ENCODE measurements at regions not wholly inside any gene's neighbourhood (a gene's known extent, or its start where the extent isn't known, plus 50 kb on each side); places are given as distances from the start of the nearest gene placed in this dataset.

DNA sequence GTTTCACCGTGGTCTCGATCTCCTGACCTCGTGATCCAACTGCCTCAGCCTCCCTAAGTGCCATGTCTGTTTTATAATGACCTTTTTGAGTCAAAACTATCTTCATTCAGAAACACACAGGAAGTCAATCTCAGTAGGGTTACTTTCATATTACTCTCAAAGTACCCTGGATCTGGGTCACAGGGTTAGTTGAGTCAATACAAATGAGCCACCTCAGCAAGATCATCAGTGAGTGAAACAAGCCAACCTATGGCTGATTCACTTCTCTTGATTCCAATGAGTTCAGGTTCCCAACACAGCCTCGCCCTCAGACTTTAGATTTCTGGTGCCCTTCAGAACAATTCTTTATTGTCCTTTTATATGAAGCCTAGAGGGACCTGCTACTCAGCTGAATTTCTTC, 76.9 kb downstream of the ZC3H11B start:
- POLR2A ChIA-PET = no interaction called here
- H3K36me3 ChIP-seq (ENCODE audit: control insufficient read depth, insufficient read depth, low read length) = no peaks in the 10 kb centered on the region
- TF ChIP-seq, protein P1, sequence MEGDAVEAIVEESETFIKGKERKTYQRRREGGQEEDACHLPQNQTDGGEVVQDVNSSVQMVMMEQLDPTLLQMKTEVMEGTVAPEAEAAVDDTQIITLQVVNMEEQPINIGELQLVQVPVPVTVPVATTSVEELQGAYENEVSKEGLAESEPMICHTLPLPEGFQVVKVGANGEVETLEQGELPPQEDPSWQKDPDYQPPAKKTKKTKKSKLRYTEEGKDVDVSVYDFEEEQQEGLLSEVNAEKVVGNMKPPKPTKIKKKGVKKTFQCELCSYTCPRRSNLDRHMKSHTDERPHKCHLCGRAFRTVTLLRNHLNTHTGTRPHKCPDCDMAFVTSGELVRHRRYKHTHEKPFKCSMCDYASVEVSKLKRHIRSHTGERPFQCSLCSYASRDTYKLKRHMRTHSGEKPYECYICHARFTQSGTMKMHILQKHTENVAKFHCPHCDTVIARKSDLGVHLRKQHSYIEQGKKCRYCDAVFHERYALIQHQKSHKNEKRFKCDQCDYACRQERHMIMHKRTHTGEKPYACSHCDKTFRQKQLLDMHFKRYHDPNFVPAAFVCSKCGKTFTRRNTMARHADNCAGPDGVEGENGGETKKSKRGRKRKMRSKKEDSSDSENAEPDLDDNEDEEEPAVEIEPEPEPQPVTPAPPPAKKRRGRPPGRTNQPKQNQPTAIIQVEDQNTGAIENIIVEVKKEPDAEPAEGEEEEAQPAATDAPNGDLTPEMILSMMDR (IDR thresholded peaks at IDR 0.05; ENCODE audit: insufficient read depth, low read depth, low read length) = no peak
- DNase-seq (ENCODE audit: low read depth) = no peak
- H3K4me3 ChIP-seq (ENCODE audit: low read depth, low read length) = no peak overlapping the region
- no peaks in the 10 kb centered on the region for H3K27me3 ChIP-seq (ENCODE audit: control insufficient read depth, insufficient read depth, low read length)
- CTCF ChIA-PET = no interaction called here

DNA sequence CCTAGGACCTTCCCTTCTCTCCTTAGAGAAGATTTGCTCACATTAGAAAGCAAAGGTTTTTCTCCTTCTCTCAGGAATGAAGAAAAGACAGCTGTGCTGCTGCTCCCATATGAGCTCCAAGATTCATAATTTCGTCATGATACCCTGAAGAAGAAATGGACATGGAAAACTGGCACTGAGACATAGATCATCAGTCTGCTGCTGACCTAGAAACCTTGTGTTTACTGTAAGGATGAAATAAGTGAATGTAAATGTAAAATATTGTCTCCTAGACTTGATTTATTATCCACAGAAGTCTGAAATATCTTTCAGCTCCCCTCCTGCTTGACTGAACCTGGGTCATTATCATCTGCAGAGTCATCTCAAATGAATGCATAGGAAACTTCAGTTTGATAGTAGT, 77.9 kb downstream of the ZC3H11B start:
- no peak overlapping the region for H3K4me3 ChIP-seq (ENCODE audit: low read depth, low read length)
- TF ChIP-seq, protein P1 (IDR thresholded peaks at IDR 0.05; ENCODE audit: insufficient read depth, low read depth, low read length) = no peak
- no peaks in the 10 kb centered on the region for H3K27me3 ChIP-seq (ENCODE audit: control insufficient read depth, insufficient read depth, low read length)
- no peak for DNase-seq (ENCODE audit: low read depth)
- no peaks in the 10 kb centered on the region for H3K36me3 ChIP-seq (ENCODE audit: control insufficient read depth, insufficient read depth, low read length)
- ChIA-PET CTCF (no interaction called here), POLR2A (no interaction called here)

GRCh38 chr1:219533280-219533679, 79.6 kb downstream of the ZC3H11B start:
- DNase-seq (ENCODE audit: low read depth) = no peak
- POLR2A ChIA-PET = no interaction called here
- CTCF ChIA-PET = interaction anchor here (0.8 kb wide), 1 partner anchor 10 kb away, joined by 3 read pairs; no protein-coding TSS in a partner anchor
- Histone ChIP-seq H3K4me3 (ENCODE audit: low read depth, low read length) (no peak overlapping the region), H3K36me3 (ENCODE audit: control insufficient read depth, insufficient read depth, low read length) (no peaks in the 10 kb centered on the region), H3K27me3 (ENCODE audit: control insufficient read depth, insufficient read depth, low read length) (no peaks in the 10 kb centered on the region)
- TF ChIP-seq, protein P1 (IDR thresholded peaks at IDR 0.05; ENCODE audit: insufficient read depth, low read depth, low read length) = no peak

DNA sequence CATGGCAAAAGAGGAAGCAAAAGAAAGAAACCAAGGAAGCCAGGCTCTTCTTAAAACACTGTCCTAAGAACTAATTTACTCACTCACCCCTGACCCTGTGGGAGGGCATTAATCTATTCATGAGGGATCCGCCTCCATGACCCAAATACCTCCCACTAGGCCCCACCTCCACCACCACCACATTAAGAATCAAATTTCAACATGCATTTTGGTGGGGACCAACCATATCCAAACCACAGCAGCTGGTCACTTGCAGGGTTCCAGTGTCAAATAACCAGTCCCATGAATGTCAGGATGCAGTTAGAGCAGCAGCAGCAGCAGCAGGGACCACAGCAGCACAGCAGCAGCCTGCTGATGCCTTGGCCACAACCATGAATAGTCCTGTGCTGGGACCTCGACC, 83.8 kb downstream of the ZC3H11B start:
- H3K27me3 ChIP-seq (ENCODE audit: control insufficient read depth, insufficient read depth, low read length) = no peaks in the 10 kb centered on the region
- no peaks in the 10 kb centered on the region for H3K36me3 ChIP-seq (ENCODE audit: control insufficient read depth, insufficient read depth, low read length)
- H3K4me3 ChIP-seq (ENCODE audit: low read depth, low read length) = no peak overlapping the region
- TF ChIP-seq, protein P1 (IDR thresholded peaks at IDR 0.05; ENCODE audit: insufficient read depth, low read depth, low read length) = no peak
- ChIA-PET CTCF (no interaction called here), POLR2A (no interaction called here)
- no peak for DNase-seq (ENCODE audit: low read depth)

- CTCF ChIA-PET = no interaction called here
Observed at GRCh38 chr1:219528633-219529032, 84.3 kb downstream of the ZC3H11B start.

More at GRCh38 chr1:219528633-219529032, 84.3 kb downstream of the ZC3H11B start:
- Histone ChIP-seq H3K27me3 (ENCODE audit: control insufficient read depth, insufficient read depth, low read length) (no peaks in the 10 kb centered on the region), H3K36me3 (ENCODE audit: control insufficient read depth, insufficient read depth, low read length) (no peaks in the 10 kb centered on the region), H3K4me3 (ENCODE audit: low read depth, low read length) (no peak overlapping the region)
- POLR2A ChIA-PET = no interaction called here
- TF ChIP-seq, protein P1 (IDR thresholded peaks at IDR 0.05; ENCODE audit: insufficient read depth, low read depth, low read length) = no peak
- no peak for DNase-seq (ENCODE audit: low read depth)

Measured in BJ (cell line).